HK-2 (cell line): ENCODE measurements at regions not wholly inside any gene's neighbourhood (a gene's known extent, or its start where the extent isn't known, plus 50 kb on each side); places are given as distances from the start of the nearest gene placed in this dataset.

ENCODE experiments used
- DNase-seq: peaks from one replicate; pipeline ENCODE4 v3.0.0-alpha.2; 2018; ENCODE audit not compliant: unreplicated experiment

DNA sequence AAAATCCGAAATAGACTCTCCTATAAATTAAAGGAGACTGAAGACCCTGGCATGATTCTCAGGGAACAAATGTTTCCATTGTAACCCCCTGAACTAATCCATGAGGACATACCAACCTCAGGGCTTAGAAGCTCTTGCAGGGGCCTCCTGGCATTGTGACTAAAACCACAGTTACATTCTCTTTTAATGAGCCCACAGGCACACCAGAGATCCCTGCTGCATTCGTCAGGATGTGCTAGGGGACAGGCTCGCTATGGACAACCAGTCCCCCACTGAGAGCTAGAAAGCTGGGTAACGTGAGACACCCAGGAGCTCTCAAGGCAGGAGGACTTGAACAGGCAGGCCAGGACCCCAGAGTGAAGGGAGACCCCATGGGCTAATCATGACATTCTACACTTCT lies 140.6 kb upstream of the TNRC6C start:
- no peak for DNase-seq

DNA sequence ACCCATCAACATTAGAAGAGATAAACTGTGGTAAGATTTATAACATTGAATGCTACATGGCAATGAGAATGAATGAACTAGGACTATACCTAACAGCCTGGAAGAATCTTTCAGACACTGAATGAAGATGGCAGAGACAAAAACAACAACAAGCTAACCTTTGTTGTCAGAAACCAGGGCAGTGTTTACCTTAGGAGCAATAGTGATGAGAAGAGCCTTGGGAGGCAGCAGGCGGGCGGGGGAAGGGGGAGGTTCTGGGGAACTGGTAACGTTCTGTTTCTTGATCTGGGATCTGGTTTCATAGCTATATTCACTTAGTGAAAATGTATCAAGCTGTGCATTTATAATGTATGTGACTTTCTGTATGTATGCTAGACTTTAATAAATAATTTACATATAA lies 139.0 kb upstream of the TNRC6C start:
- no peak for DNase-seq

DNA sequence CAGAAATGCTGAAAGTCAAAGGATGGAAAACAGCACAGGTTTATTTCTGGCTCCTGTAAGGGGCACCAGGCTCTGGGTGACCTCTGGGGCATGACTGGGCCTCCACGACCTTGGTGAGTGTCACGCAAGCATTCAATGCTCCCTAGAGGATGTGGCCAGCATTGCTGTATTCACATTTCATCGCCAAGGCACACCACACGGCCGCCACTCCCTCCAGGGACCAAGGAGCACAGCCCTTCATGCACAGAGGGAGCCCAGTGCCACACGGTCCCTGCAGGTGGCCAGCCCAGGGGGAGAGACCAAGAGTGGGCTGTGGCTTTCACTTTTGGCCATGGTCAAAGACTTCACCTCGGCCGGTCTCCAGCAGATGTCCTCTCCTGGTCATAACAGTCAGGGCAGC lies 137.4 kb upstream of the TNRC6C start:
- DNase-seq: no peak

DNA sequence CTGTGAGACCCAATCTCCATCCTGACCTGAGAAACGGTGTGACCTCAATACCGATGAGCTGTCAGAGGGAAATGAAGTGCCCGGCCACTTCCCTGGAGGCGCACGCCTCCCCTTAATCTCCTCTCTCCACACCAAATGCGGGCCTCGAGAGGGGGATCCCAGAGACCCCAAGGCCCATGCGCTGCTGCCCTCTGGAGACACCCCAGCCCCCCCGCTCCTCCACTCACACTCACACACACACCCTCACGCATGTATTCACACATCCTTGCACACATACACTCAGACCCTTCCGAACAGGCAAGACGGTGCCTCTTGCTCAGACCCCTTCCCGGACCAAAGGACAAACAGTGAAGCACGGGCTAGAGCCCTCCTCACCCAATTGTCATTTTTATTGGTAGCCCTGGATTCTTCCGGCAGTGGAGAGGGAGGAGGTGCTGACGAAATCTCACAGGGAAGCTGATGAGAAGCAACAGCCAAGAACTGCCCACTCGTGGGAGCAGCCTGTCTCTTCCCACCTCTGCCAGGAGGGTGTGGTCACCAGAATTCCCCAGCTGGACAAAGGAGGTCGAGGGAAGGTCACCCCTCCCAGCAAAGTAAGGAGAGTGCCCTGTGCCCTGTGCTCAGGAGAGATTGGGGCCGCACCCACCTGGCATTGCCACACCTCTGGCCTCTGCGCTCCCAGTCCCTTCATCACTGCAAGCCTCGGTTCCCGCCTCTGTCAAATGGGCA lies 136.0 kb upstream of the TNRC6C start:
- no peak for DNase-seq

DNA sequence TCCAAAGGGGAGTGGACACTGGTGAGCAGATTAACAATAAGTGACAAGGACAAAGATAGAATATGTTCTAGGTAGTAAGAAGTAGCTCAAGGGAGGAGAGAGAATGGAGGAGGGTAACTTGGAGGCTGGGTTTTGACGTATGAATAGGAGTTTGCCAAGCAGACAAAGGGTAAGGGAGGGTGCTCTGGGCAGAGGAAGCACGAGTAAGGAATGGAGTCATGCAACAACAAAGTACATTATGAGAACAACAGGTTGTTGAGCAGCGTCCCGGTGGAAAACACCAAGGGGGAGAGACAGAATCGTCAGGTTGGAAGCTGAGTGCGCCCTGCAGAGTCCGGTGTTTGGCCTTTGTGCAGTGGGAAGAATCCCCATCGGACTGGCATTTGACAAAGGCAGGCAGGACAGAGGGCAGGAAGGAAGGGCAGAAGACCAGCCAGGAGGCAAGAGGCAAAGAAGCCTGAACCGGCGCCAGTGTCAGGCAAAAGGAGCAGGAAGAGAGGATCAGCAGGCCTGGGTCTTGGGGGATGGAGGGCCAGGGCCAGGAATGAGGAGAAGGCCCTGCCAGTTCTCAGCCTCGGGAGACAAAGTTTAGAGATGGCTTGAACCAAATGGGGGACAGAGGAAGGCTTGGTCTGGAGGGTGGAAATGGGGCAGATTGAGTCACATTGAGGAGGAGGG lies 134.3 kb upstream of the TNRC6C start:
- DNase-seq: no peak

DNA sequence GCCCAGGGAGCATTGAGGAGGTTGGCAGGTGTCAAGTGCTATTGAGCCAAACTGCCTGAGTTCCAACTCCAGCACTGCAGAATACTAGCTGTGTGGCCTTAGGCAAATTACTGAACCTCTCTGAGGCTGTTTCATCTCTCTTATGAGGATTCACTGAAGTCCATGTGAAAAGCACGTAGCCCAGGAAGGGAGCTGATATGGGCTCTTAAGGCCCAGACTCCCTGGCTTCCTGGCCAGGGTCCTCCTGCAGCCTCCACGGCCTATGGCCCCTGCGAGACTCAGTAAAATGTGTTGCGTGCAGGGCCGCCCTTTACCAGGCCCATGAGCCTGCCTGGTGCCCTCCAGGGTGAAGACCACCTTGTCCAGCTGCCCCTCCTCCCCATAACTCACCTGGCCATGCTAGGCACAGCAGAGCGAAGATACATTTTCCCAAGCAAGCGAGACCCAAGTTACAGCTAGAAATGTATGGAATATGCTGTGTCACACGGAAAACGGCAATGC lies 133.7 kb upstream of the TNRC6C start:
- no peak for DNase-seq

GRCh38 chr17:77825621-77826020 lies 132.9 kb upstream of the TNRC6C start:
- no peak for DNase-seq

- no peak for DNase-seq
These were observed 132.2 kb upstream of the TNRC6C start for GRCh38 chr17:77826132-77826873.

DNA sequence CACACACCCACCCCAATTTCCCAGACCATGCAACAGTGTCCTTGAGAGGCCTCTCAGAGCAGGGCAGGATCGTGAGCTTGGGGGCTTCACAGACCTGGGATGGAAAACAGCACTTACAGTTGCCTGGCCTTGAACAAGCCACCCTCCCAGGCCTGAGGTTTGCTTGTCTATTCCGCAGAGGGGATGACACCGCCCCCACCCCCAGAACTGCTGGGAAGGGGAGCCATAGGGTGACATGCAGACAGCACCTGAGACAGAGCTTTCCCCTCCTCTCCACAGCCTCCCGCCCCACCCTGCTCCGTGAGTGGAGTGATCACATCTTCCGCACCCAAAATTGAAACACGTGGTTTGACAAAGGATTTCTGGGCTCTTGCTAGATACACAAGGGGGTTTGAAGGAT lies 131.5 kb upstream of the TNRC6C start:
- DNase-seq: no peak

DNA sequence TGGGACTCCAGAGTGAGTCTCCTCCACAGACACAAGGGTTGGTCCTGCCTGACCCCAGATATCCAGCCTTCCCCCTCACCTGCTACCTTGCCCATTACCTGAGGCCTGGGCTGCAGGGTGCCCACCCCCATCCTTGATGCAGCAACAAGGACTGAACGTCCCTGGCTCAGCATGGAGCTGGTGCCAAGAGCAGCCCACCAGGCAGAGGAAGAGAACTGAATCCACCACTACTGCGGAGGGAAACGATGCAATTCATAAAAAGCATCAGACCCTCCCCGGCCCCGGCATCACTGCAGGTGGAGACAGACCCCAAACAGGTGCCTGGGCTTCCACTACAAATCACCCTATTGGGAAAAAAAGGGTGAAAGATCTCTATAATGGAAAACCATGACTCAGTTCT lies 131.0 kb upstream of the TNRC6C start:
- DNase-seq: no peak

DNA sequence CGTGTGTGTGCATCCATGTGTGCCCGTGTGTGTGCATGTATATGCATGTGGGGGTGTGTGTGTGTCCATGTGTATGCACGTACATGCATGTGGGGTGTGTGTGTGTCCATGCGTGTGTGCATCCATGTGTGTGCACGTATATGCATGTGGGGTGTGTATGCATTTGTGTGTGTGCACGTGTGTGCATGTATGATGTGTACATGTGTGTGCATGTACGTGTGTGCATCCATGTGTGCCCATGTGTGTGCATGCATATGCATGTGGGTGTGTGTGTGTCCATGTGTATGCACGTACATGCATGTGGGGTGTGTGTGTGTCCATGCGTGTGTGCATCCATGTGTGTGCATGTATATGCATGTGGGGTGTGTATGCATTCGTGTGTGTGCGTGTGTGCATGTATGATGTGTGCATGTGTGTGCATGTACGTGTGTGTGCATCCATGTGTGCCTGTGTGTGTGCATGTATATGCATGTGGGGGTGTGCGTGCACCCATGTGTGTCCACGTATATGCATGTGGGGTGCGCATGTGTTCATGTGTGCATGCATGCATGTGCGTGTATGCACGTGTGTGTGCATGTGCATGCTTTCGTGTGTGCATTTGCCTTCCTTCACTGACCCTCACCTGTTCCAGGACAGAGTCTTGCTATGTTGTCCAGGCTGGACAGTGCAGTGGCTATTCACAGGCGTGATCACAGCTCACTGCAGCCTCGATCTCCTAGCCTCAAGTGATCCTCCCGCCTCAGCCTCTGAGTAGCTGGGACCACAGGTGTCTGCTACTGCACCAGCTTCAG lies 129.6 kb upstream of the TNRC6C start:
- no peak for DNase-seq

DNA sequence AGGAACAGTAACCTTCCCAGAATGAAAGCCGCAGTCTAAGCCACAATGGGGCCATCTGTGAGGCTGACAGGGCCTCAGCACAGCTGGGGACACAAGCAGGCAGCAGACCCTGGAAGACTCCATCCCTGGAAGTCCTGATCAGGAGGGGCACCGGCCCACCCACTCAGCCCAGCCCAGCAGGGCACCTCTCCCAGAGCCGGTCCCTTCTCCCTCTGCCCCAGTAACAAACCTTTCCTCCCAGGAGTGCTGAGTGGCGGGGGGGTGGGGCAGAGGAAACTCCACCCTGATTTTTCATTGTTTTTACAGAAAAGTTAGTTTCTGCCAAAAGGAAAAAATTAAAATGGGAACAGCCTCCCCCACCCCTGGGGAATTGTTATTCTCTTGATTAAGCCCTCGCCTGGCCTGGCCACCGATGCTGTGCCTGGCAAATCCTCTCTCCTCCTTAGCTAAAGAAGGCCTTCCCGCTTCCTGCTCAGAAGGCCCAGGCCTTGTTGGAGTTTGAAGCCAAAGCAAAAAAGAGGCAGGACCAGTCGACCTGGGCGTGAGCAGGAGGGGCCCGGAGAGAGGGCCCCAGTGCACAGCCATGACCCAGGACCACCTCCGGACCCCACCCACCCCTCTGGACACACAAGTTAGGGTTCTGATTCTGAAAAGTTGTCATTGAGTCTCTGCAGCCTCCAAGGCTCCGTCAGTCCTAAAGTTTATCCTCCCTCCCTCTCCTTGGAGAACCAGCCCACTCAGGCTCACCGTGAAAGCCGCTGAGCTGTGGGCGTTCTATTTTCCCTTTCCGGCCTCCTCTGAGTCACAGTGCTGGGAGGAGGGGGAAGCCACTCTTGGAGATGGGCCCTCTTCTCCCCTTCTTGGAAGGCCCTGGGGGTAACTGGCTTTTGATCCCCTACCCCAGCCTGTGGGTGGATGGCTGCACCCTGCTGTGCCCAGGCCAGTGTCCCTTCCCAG lies 128.4 kb upstream of the TNRC6C start:
- peak; percentile 61 for DNase-seq

GRCh38 chr17:77830816-77831473 lies 127.6 kb upstream of the TNRC6C start:
- DNase-seq: no peak

GRCh38 chr17:77831474-77832179 lies 126.9 kb upstream of the TNRC6C start:
- peak; percentile 72 for DNase-seq

GRCh38 chr17:77832180-77832560 lies 126.3 kb upstream of the TNRC6C start:
- no peak for DNase-seq

DNA sequence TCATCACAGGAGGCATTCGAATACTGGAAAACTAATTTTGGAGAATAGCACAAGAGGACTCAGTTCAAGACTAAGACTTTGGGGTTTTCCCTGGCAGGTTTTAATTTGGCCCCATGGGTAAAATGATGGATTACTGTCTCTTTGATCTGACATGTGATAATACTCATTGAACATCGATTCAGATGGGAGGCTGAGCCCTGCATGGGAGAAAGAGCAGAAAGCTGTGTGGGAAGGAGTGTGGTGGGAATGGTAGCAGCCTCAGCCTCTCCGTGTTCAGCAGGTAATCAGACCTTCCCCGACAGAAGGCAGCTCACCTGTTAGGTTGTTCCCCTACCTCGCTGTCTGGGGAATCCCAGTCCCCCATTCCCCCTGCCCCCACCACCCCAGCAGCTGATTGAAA lies 124.7 kb upstream of the TNRC6C start:
- no peak for DNase-seq

DNA sequence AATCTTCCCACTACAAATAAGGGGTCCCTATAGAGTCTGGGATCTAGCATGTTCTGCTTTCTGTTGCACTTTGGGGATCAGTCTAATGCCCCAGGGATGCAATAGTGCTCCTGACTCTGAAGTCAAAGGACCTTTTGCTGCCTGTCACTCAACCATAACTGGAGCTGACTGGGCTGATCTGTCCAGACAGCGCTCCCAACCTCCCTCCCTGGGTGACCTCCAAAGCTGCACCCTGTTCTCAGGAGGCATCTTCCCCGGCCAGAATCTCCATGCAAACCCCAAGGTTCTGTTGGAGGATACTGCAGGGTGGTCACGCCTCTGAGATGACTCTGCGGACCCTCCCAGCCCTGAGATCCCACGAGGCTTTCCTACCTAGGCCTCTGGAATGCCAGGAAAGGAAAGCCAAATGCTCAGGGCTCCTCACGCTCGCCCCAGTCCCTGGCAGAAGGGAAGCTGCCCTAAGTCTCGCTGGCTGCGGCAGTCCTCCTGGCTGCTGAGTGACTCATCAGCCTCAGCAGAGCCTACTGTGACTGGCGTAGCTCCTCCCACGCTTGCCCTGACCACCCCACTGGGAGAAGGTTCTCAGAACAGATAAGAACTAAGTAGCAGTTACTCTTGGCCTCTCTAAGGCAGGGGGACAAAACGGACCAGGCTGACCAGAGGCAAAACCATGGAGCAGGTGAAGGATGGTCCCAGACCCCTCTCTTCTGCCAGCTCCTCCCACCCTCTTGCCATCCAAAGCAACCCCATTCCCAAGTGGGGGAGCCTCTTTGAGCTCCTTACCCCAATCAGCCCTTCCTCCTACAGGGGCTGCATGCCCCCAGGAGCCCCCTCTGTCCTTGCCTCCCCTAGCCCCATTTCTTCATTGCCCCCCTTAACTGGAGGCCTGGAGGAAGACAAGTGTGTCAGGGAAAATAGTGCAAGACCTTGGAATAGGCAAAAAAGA lies 124.1 kb upstream of the TNRC6C start:
- peak; percentile 75 for DNase-seq

DNA sequence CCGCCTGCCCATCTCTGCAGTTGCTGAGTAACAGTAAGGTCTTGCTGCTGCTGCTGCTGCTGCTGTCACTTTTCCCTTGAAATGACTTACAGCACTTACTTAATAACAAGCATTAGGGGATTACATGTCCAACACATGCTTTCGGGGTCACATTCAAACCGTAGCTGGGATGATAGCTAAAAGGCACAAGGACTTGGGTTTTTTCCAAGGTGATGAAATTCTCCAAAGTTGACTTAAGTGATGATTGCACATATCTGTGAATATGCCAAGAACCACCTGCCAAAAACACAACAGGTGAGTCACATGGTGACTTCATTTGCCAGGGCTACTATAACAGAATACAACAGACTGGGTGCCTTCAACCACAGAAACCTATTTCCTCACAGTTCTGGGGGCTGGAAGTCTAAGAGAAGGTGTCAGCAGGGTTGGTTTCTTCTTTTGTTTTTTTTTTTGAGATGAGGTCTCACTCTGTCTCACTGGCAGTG lies 121.9 kb upstream of the TNRC6C start:
- DNase-seq: no peak
